Endothelial cell (in vitro differentiated cells): ENCODE measurements at regions not wholly inside any gene's neighbourhood (a gene's known extent, or its start where the extent isn't known, plus 50 kb on each side); places are given as distances from the start of the nearest gene placed in this dataset.

ENCODE experiments used
- DNase-seq: peaks from one replicate; pipeline ENCODE4 v3.0.0; 2021; ENCODE audit warnings: low spot score
- H3K27ac Mint-ChIP-seq: one replicate; pipeline ENCODE4 v1.8.0; 2021; ENCODE audit warnings: mixed read lengths, inconsistent platforms; ENCODE audit not compliant: unreplicated experiment
- H3K27me3 Mint-ChIP-seq: one replicate; pipeline ENCODE4 v1.8.0; 2021; ENCODE audit warnings: mild to moderate bottlenecking, moderate library complexity, mixed read lengths, inconsistent platforms; ENCODE audit not compliant: unreplicated experiment
- H3K36me3 Mint-ChIP-seq: one replicate; pipeline ENCODE4 v1.8.0; 2021; ENCODE audit warnings: mild to moderate bottlenecking, low read depth, mixed read lengths, inconsistent platforms; ENCODE audit not compliant: unreplicated experiment
- H3K4me1 Mint-ChIP-seq: one replicate; pipeline ENCODE4 v1.8.0; 2021; ENCODE audit warnings: mild to moderate bottlenecking, mixed read lengths, inconsistent platforms; ENCODE audit not compliant: unreplicated experiment
- H3K4me3 Mint-ChIP-seq: one replicate; pipeline ENCODE4 v1.8.0; 2021; ENCODE audit warnings: mild to moderate bottlenecking, mixed read lengths, inconsistent platforms; ENCODE audit not compliant: unreplicated experiment
- H3K9me3 Mint-ChIP-seq: one replicate; pipeline ENCODE4 v1.8.0; 2021; ENCODE audit warnings: mixed read lengths, inconsistent platforms; ENCODE audit not compliant: unreplicated experiment
- TF ChIP-seq, protein P1 (sequence below): fragments of 200-600 bp; sonication (generic); IDR thresholded peaks from one replicate; pipeline ENCODE4 v1.5.0; 2021; ENCODE audit warnings: antibody characterized with exemption; ENCODE audit not compliant: unreplicated experiment

DNA sequence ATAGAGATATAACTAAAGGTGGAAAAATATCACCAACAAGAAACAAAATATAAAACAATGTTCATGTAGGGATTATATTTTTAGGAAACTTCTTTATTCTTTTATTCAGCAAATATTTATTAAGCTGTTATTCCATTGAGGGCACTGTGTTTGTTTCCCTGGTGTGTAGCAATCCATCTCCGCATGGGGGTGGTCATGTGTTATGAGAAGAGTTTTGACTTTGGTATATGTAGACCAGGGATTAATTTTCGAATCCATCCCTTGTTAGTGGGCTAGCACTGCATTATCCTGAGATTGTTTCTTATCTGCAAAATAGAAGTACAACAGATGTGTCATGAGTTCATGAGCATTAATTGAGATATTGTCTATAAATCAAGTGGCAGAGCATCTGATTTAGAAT, 190.2 kb upstream of the LRRC7 start:
- Mint-ChIP-seq H3K9me3 (no peaks in the 10 kb centered on the region), H3K4me3 (no peak overlapping the region), H3K36me3 (no peaks in the 10 kb centered on the region), H3K4me1 (no peaks in the 10 kb centered on the region), H3K27me3 (no peaks in the 10 kb centered on the region), H3K27ac (no peak overlapping the region)
- TF ChIP-seq, protein P1, sequence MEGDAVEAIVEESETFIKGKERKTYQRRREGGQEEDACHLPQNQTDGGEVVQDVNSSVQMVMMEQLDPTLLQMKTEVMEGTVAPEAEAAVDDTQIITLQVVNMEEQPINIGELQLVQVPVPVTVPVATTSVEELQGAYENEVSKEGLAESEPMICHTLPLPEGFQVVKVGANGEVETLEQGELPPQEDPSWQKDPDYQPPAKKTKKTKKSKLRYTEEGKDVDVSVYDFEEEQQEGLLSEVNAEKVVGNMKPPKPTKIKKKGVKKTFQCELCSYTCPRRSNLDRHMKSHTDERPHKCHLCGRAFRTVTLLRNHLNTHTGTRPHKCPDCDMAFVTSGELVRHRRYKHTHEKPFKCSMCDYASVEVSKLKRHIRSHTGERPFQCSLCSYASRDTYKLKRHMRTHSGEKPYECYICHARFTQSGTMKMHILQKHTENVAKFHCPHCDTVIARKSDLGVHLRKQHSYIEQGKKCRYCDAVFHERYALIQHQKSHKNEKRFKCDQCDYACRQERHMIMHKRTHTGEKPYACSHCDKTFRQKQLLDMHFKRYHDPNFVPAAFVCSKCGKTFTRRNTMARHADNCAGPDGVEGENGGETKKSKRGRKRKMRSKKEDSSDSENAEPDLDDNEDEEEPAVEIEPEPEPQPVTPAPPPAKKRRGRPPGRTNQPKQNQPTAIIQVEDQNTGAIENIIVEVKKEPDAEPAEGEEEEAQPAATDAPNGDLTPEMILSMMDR, result no peak
- no peak for DNase-seq

DNA sequence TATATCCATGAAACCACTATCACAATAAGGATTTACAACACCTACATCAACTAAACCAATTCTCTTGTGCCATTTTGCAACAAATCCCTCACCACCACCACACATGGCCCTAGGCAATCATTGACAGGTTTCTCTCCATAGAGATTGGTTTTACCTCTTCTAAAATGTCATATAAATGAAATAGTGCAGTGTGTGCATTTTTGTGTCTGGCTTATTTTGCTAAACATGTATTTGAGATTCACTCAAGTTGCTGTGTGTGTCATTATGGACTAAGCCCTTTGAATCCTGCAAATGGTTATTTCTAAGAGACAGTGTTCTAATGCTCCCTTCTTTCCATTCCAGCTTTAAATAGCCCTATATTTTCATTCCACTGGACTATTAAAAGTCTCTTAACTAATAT, 179.7 kb upstream of the LRRC7 start:
- no peaks in the 10 kb centered on the region for H3K36me3 Mint-ChIP-seq

DNA sequence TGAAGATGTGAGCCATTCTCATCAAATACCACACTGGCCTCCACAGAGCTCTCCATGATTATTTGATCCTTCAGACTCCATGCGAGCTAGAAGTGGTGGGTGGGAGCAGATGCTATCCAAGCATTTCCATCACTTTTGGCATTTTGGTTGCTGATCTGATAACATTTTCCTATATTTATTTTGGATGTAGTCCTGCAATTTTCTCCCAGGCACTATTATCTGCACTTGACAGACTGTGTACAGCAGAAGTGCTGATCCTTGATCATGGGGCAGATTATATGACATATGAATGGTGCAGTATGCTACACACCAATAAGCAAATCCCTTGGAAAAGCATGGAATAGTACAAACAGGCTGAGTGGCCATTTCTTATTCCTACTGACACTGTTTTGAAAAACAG, 167.6 kb upstream of the LRRC7 start:
- H3K4me3 Mint-ChIP-seq, result no peak overlapping the region
- DNase-seq, result no peak
- TF ChIP-seq, protein P1, result no peak
- H3K27me3 Mint-ChIP-seq, result no peaks in the 10 kb centered on the region
- H3K27ac Mint-ChIP-seq, result no peak overlapping the region
- H3K4me1 Mint-ChIP-seq, result no peaks in the 10 kb centered on the region
- H3K9me3 Mint-ChIP-seq, result no peaks in the 10 kb centered on the region
- H3K36me3 Mint-ChIP-seq, result no peaks in the 10 kb centered on the region

More for the DNA sequence above, 179.7 kb upstream of the LRRC7 start:
- Mint-ChIP-seq H3K4me1 (no peaks in the 10 kb centered on the region), H3K9me3 (no peaks in the 10 kb centered on the region), H3K27ac (no peak overlapping the region), H3K27me3 (peaks cover 1% of the 10 kb centered on the region), H3K4me3 (no peak overlapping the region)
- DNase-seq, result no peak
- TF ChIP-seq, protein P1, result no peak

DNA sequence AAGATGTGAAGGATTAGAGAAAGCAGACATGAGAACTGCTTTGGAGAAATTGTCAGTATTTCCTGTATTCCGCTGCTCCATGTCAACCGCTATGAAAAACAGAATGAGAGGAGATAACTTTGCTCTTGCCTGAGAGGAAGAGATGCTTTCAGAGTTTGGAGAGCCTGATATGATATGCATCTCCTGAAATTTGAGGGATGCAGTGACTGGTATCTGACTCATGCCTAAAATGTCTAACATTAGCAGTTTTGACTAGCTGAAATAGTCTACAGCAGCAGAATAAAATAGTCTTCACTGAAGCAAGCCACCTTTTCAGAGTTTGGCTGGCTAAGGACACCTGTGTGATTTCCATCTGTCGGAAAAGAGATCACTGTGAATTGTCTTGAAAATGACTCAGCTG, 165.8 kb upstream of the LRRC7 start:
- Mint-ChIP-seq H3K27ac (no peak overlapping the region), H3K27me3 (no peaks in the 10 kb centered on the region), H3K4me3 (no peak overlapping the region), H3K36me3 (no peaks in the 10 kb centered on the region), H3K9me3 (no peaks in the 10 kb centered on the region), H3K4me1 (no peaks in the 10 kb centered on the region)
- DNase-seq, result no peak
- TF ChIP-seq, protein P1, result no peak

DNA sequence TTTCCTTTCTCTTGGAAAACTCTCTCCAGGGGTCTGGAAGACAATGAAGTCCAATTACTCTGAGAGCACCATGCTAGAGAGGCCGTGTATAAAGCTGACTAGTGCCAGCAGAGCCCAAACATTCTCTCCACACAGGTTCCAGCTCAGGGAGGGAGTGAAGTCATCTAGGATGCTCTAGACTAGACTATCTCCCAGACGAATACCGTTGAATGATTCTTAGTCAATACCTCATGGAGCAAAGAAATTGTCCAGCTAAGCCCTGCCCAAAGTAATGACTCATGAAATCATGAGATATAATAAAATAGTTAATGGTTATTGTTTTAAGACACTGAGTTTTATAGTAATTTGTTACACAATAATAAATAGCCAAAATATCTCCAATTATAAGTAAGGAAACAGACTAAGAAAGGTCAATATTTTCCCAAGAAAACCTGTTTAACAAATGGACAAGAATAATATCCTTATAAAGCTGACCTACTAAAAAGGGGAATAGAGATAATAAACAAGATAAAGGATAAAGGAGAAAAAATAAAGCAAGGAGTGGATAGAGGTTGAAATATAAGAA, 163.9 kb upstream of the LRRC7 start:
- H3K36me3 Mint-ChIP-seq, result no peaks in the 10 kb centered on the region
- no peaks in the 10 kb centered on the region for H3K4me1 Mint-ChIP-seq
- no peaks in the 10 kb centered on the region for H3K27me3 Mint-ChIP-seq
- H3K9me3 Mint-ChIP-seq, result no peaks in the 10 kb centered on the region
- no peak overlapping the region for H3K4me3 Mint-ChIP-seq
- TF ChIP-seq, protein P1, result no peak
- no peak overlapping the region for H3K27ac Mint-ChIP-seq
- DNase-seq, result no peak
